ENCODE measurements at regions not wholly inside any gene's neighbourhood (a gene's known extent, or its start where the extent isn't known, plus 50 kb on each side); places are given as distances from the start of the nearest gene placed in this dataset.
"Not testable (repeated sequence)": the region's sequence is repeated elsewhere in the genome, so short reads cannot be mapped to it uniquely, and the experiment has no call there.

DNA sequence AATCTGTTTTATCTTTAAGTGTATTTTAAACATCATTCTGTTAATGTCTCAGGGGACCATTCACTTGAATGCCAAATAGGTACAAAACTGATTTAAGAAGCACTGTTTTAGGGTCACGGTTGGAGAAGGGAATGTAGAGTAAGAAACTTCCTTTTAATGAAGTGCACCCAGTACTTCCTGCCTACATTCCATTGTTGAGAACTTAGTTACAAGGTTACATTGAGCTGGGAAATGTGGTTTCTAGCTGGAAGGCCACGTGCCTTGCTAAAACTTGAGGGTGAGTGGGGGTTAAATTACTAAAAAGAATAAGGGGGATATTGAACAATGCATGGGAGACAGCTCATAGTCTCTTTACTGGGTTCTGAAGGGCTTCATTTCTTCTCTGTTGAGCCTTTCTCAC is 78.3 kb upstream of the TBC1D5 start:
- H3K4me3 Mint-ChIP-seq, result no peak overlapping the region
- TF ChIP-seq, protein P1, sequence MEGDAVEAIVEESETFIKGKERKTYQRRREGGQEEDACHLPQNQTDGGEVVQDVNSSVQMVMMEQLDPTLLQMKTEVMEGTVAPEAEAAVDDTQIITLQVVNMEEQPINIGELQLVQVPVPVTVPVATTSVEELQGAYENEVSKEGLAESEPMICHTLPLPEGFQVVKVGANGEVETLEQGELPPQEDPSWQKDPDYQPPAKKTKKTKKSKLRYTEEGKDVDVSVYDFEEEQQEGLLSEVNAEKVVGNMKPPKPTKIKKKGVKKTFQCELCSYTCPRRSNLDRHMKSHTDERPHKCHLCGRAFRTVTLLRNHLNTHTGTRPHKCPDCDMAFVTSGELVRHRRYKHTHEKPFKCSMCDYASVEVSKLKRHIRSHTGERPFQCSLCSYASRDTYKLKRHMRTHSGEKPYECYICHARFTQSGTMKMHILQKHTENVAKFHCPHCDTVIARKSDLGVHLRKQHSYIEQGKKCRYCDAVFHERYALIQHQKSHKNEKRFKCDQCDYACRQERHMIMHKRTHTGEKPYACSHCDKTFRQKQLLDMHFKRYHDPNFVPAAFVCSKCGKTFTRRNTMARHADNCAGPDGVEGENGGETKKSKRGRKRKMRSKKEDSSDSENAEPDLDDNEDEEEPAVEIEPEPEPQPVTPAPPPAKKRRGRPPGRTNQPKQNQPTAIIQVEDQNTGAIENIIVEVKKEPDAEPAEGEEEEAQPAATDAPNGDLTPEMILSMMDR (conservative IDR thresholded peaks at IDR 0.05), result no peak
- Histone ChIP-seq H3K4me3 (ENCODE audit: low read length) (no peak overlapping the region), H3K36me3 (ENCODE audit: control insufficient read depth, insufficient read depth, low read length) (no peaks in the 10 kb centered on the region), H3K9me3 (ENCODE audit: control insufficient read depth, low read length) (peaks cover 31% of the 10 kb centered on the region), H3K9ac (ENCODE audit: extremely low read depth, low read length, poor library complexity, severe bottlenecking) (no peak overlapping the region), H3K27me3 (ENCODE audit: control insufficient read depth, insufficient read depth, low read length, poor library complexity, severe bottlenecking) (no peaks in the 10 kb centered on the region), H3K27ac (ENCODE audit: low read depth, low read length) (no peak overlapping the region), H3K4me1 (ENCODE audit: control insufficient read depth, insufficient read depth, low read length) (no peaks in the 10 kb centered on the region)
- peaks cover 25% of the 10 kb centered on the region for H3K9me3 Mint-ChIP-seq
- peaks cover 4% of the 10 kb centered on the region for H3K4me1 Mint-ChIP-seq
- H3K27me3 Mint-ChIP-seq (ENCODE audit: insufficient read depth), result no peaks in the 10 kb centered on the region
- peaks cover 2% of the 10 kb centered on the region for H3K36me3 Mint-ChIP-seq (ENCODE audit: low read depth)
- no peak for DNase-seq
- WGBS, 2 experiments (ENCODE audit: insufficient coverage in 1 of 2, insufficient read length in 1 of 2), result 83 to 100% methylated on average over 1 to 2 of the region's 2 CpGs
- no peak overlapping the region for H3K27ac Mint-ChIP-seq

- Histone ChIP-seq H3K9me3 (ENCODE audit: control insufficient read depth, low read length) (peaks cover 36% of the 10 kb centered on the region), H3K36me3 (ENCODE audit: control insufficient read depth, insufficient read depth, low read length) (no peaks in the 10 kb centered on the region), H3K9ac (ENCODE audit: extremely low read depth, low read length, poor library complexity, severe bottlenecking) (no peak overlapping the region), H3K4me3 (ENCODE audit: low read length) (no peak overlapping the region), H3K27me3 (ENCODE audit: control insufficient read depth, insufficient read depth, low read length, poor library complexity, severe bottlenecking) (no peaks in the 10 kb centered on the region), H3K27ac (ENCODE audit: low read depth, low read length) (no peak overlapping the region), H3K4me1 (ENCODE audit: control insufficient read depth, insufficient read depth, low read length) (no peaks in the 10 kb centered on the region)
- Mint-ChIP-seq H3K4me1 (peaks cover 1% of the 10 kb centered on the region), H3K36me3 (ENCODE audit: low read depth) (peaks cover 2% of the 10 kb centered on the region), H3K4me3 (no peak overlapping the region), H3K27ac (no peak overlapping the region), H3K27me3 (ENCODE audit: insufficient read depth) (no peaks in the 10 kb centered on the region), H3K9me3 (peaks cover 28% of the 10 kb centered on the region)
- TF ChIP-seq, protein P1 (conservative IDR thresholded peaks at IDR 0.05), result no peak
- no peak for DNase-seq
Measured at GRCh38 chr3:17820275-17820674, 77.8 kb upstream of the TBC1D5 start.

GRCh38 chr3:17817973-17818372 is 75.5 kb upstream of the TBC1D5 start:
- not testable (repeated sequence) for H3K4me1 Mint-ChIP-seq; H3K36me3 ChIP-seq (ENCODE audit: control insufficient read depth, insufficient read depth, low read length); H3K27me3 Mint-ChIP-seq (ENCODE audit: insufficient read depth); H3K36me3 Mint-ChIP-seq (ENCODE audit: low read depth); H3K4me1 ChIP-seq (ENCODE audit: control insufficient read depth, insufficient read depth, low read length); H3K27ac Mint-ChIP-seq; H3K27ac ChIP-seq (ENCODE audit: low read depth, low read length); H3K9ac ChIP-seq (ENCODE audit: extremely low read depth, low read length, poor library complexity, severe bottlenecking); H3K27me3 ChIP-seq (ENCODE audit: control insufficient read depth, insufficient read depth, low read length, poor library complexity, severe bottlenecking); H3K4me3 Mint-ChIP-seq; DNase-seq; H3K4me3 ChIP-seq (ENCODE audit: low read length)
- peaks cover 35% of the 10 kb centered on the region for H3K9me3 Mint-ChIP-seq
- 95 to 100% methylated on average over 8 to 20 of the region's 20 CpGs for WGBS, 2 experiments (ENCODE audit: insufficient coverage in 1 of 2, insufficient read length in 1 of 2)
- peaks cover 59% of the 10 kb centered on the region for H3K9me3 ChIP-seq (ENCODE audit: control insufficient read depth, low read length)

- Mint-ChIP-seq H3K9me3 (peaks cover 35% of the 10 kb centered on the region), H3K36me3 (ENCODE audit: low read depth) (peaks cover 2% of the 10 kb centered on the region), H3K4me3 (no peak overlapping the region), H3K27me3 (ENCODE audit: insufficient read depth) (no peaks in the 10 kb centered on the region), H3K4me1 (peaks cover 1% of the 10 kb centered on the region), H3K27ac (no peak overlapping the region)
- H3K27ac ChIP-seq (ENCODE audit: low read depth, low read length), result no peak overlapping the region
- no peak overlapping the region for H3K9ac ChIP-seq (ENCODE audit: extremely low read depth, low read length, poor library complexity, severe bottlenecking)
- no peak for DNase-seq
- no peaks in the 10 kb centered on the region for H3K27me3 ChIP-seq (ENCODE audit: control insufficient read depth, insufficient read depth, low read length, poor library complexity, severe bottlenecking)
- no peaks in the 10 kb centered on the region for H3K4me1 ChIP-seq (ENCODE audit: control insufficient read depth, insufficient read depth, low read length)
- no peaks in the 10 kb centered on the region for H3K36me3 ChIP-seq (ENCODE audit: control insufficient read depth, insufficient read depth, low read length)
- H3K4me3 ChIP-seq (ENCODE audit: low read length), result no peak overlapping the region
- WGBS, 2 experiments (ENCODE audit: insufficient coverage in 1 of 2, insufficient read length in 1 of 2), result 98 to 100% methylated on average over 4 to 9 of the region's 9 CpGs
- TF ChIP-seq, protein P1 (conservative IDR thresholded peaks at IDR 0.05), result no peak
- H3K9me3 ChIP-seq (ENCODE audit: control insufficient read depth, low read length), result peaks cover 63% of the 10 kb centered on the region
Measured at GRCh38 chr3:17817545-17817944, 75.1 kb upstream of the TBC1D5 start.

- not testable (repeated sequence) for H3K27me3 Mint-ChIP-seq (ENCODE audit: insufficient read depth); H3K4me1 Mint-ChIP-seq; DNase-seq; H3K27ac ChIP-seq (ENCODE audit: low read depth, low read length); H3K4me1 ChIP-seq (ENCODE audit: control insufficient read depth, insufficient read depth, low read length); H3K9ac ChIP-seq (ENCODE audit: extremely low read depth, low read length, poor library complexity, severe bottlenecking); H3K36me3 ChIP-seq (ENCODE audit: control insufficient read depth, insufficient read depth, low read length); H3K27ac Mint-ChIP-seq; H3K27me3 ChIP-seq (ENCODE audit: control insufficient read depth, insufficient read depth, low read length, poor library complexity, severe bottlenecking); H3K4me3 Mint-ChIP-seq; H3K36me3 Mint-ChIP-seq (ENCODE audit: low read depth)
- peaks cover 35% of the 10 kb centered on the region for H3K9me3 Mint-ChIP-seq
- peaks cover 69% of the 10 kb centered on the region for H3K9me3 ChIP-seq (ENCODE audit: control insufficient read depth, low read length)
- H3K4me3 ChIP-seq (ENCODE audit: low read length), result peak overlapping the region; percentile 48
- WGBS, 2 experiments (ENCODE audit: insufficient coverage in 1 of 2, insufficient read length in 1 of 2), result 93 to 95% methylated on average over 2 to 3 of the region's 3 CpGs
Measured at GRCh38 chr3:17816839-17817238, 74.4 kb upstream of the TBC1D5 start.

All from endodermal cell (in vitro differentiated cells).